Stimulated activated CD4-positive, alpha-beta T cell treated with anti-CD3 and anti-CD28 coated beads, TNF-alpha, amount 100 ng/mL, for 24 hours (primary cell): ENCODE measurements at regions not wholly inside any gene's neighbourhood (a gene's known extent, or its start where the extent isn't known, plus 50 kb on each side); places are given as distances from the start of the nearest gene placed in this dataset.
"Not testable (repeated sequence)": the region's sequence is repeated elsewhere in the genome, so short reads cannot be mapped to it uniquely, and the experiment has no call there.

Experiments used
- DNase-seq, 3 experiments: peaks; one replicate each; pipeline ENCODE4 v3.0.0-alpha.2; 2020; ENCODE audit warnings: low read depth in 3 of 3

GRCh38 chr2:37722971-37723370 lies 51.5 kb upstream of the CDC42EP3 start:
- DNase-seq, result not testable (repeated sequence)

DNA sequence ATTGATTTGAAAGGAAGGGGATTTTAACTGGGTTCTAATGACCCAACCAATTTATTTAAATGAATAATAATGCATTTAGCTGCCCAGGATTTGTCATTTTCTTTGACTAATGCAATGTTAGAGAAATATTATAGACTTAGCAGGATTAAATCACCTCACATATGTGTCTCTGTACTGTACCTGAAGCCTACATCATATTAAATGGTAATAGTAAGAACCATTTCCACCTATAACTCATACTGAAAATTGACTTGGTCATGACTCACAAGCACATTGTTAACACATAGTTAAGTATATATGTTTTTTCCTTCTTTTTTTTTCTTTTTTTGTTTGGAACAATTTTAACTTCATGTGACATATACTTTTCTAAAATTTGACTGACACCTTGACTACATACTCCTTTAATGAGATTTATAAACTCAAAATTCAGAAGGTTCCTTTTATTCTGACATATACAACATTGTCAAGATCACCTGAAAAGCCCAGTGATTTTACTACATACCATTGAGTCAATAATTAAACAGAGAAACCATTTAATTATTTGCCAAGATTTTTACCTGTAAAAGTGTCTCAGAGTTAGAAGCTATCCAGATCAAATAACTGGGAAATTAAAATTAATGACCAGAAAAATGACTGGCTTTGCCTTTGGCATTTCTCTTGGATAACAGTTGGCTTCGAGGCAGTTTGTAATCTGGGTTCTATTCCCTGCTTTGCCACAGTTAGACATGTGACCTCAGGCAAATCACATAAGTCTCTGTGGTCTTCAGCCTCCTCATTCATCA lies 58.8 kb upstream of the CDC42EP3 start:
- DNase-seq, result no peak

DNA sequence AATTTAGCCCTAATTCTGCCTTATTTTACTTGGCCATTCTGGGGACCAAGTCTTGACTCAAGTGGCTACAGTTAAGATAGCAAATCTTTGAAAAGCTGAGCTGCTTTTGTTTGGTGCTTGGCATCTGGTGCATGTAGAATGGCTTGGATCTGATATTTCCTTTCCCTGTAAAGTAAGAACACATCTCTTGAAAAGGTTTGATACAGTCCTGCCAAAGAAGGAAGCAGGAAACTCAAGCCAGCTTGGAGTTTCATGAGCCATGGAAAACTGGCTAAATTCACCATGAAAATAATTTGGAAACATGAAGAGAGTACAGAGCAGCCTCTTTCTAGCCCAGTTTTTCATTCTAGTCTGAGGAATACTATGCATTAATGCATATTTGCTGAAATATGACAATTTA lies 61.0 kb upstream of the CDC42EP3 start:
- DNase-seq, result not testable (repeated sequence)

DNA sequence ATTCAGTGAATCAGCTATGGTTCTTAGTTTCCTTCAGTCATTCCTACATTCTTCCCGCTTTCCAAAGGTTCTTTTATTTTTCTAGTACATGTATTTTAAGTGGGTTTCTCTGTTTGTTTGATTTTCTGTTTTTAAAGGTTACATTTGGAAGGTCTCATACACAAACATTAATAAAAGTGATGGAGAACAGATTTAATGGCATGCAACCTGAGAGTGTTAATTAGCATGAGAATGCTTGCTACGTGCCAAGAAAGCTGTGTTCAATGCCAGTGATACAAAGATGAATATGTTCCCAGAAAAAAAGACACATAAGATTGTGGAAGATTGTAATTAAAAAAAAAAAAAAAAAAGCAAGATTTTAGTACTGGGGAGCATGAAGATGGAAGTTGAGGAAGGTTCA lies 61.8 kb upstream of the CDC42EP3 start:
- DNase-seq, result no peak

DNA sequence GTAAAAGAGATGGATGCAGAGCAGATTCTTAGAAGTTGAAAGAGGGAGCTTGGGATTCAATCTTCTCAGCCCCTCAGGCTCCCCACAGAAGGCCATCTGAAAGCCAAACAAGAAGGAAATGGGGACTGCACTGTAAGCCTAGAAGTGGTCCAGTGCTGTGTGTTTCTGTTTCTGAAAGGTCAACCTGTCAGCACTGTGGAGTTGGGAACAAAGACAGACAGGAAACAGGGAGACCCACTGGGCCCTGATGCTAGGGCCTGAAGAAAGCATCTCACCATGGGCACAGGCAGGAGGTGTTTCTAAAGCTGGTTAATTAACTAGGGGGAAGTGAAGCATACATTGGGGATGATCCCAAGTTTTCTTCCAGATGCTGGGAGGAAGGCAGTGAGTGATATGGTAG lies 62.5 kb upstream of the CDC42EP3 start:
- not testable (repeated sequence) for DNase-seq

- DNase-seq, result not testable (repeated sequence)
Observed at GRCh38 chr2:37734891-37735523, 63.6 kb upstream of the CDC42EP3 start.

DNA sequence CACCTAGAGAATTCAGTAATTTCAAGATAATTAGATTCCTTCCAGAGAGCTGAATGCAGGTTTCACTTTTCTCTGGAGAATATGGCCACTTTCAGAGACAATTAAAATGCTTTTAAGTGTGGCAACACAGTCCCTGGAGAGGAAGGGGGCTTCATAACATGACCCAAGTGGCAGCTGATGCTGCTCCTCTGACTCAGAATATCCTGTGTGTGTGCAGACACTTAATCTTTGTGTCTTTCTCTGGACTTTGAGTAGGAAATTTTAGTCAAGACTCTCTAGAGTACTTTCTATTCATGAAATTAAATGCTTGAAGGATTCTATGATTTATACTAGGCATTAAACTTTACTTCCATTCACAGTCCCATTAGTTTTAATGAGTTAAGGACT lies 64.1 kb upstream of the CDC42EP3 start:
- not testable (repeated sequence) for DNase-seq

- no peak for DNase-seq
Observed at GRCh38 chr2:37737507-37737906, 66.1 kb upstream of the CDC42EP3 start.

DNA sequence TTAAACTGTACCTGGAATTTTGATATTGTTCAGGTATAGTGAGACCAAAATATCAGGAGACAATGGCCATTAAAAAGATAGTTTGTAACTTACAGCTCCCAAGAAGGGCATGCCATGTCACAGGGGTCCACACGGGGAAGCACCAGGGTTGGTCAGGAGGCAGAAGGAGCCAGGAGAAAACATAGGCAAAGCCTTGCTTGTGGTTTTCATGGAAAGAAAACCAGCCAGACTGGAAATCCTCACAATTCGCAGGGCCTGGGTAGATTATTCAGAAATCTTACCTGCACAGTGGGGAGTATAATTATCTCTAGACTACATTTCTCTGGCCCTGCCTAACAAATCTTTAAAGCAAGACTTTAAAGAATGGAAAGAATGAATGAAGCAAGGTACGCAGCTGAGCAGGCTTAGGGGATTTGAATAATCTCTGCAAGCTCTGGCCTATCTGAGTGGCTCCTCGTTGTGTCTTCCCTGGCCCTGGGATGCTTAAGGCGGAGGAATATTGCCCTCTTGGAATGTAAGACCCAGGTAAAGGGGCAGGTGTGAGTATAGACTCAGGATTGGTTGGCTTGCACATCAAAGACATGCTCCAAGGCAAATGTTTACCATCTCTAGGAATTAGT lies 66.9 kb upstream of the CDC42EP3 start:
- DNase-seq, result no peak

GRCh38 chr2:37739153-37739552 lies 67.7 kb upstream of the CDC42EP3 start:
- DNase-seq, result no peak

DNA sequence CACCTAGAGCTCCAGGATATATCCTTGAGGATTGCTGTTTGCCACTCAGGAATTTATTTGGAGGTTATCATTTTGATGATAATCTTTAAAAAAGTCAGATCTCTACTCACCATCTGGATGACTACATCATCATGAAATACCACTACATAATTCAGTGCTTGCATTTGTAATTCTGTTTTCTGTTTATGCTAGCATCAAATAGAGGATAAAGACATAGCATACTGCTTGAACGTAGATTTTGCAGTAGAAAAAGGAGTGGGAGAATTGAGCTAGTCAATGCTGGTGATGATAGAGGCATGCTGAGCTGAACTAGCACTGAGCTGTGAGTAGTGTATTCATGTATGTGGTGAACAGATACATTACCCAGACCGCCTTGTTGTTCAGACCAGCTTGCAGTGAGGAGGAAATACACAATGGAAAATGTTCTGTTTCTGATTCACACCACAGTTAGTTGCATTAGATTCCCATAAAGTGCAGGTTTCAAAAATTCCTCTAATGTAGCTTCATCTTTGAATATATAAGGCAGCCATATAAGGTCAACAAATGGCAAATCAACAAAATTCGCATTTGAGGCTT lies 68.8 kb upstream of the CDC42EP3 start:
- DNase-seq, result no peak

GRCh38 chr2:37742286-37742685 lies 70.8 kb upstream of the CDC42EP3 start:
- no peak for DNase-seq

DNA sequence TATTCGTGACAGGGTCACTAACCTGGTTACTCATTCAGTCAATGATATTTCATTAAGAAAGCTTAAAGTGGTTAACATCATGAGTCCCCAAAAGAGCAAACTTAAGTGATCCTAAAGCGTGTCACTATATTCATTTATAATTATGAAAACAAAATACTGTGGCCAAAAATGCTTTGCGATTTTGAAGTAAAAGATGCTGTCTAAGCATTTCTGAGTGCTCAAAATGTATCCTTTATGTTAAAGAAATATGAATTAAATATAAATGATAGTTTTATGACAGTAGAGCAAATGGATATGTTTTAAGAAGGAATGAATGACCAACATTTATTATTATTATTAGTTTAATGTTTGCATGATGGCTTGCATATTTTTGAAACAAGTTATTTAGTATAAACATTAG lies 72.6 kb upstream of the CDC42EP3 start:
- no peak for DNase-seq

DNA sequence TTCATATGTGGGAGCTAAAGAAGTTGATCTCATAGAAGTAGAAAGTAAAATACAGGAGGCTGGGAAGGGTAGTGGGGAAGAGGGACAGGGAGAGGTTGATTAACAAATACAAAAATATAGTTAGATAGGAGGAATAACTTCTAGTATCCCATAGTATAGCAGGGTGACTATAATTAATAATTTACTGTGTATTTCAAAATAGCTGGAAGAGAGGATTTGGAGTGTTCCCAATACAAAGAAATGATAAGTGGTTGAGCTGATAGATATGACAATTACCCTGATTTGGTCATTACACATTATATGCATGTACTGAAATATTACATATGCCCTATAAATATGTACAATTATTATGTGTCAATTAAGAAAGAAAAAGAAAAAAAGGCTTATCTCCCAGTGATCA lies 73.5 kb upstream of the CDC42EP3 start:
- not testable (repeated sequence) for DNase-seq

GRCh38 chr2:37746011-37746410 lies 74.6 kb upstream of the CDC42EP3 start:
- DNase-seq, result not testable (repeated sequence)

- DNase-seq, result no peak
Observed at GRCh38 chr2:37746883-37747282, 75.4 kb upstream of the CDC42EP3 start.

DNA sequence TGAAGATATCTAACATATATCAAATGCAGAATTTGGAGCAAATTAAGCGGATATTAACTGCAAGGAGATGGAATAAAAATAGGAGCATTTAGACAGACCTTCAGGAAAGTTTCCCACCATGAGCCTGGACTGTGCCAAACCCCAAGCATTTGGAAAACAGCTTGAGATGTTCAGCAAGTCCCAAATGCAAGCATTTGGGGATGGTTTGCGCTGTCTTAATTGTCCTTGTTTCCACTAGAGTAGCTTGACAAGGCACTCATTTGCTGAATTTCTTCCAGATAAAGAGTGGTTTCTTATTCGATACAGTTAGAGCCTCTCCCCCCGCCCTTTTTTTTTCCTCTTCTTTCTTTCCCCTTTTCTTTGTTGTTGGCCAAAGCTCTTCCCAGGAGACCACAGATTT lies 77.1 kb upstream of the CDC42EP3 start:
- no peak for DNase-seq

- DNase-seq, result not testable (repeated sequence)
Observed at GRCh38 chr2:37750286-37750685, 78.8 kb upstream of the CDC42EP3 start.

GRCh38 chr2:37752766-37753165 lies 81.3 kb upstream of the CDC42EP3 start:
- DNase-seq, result no peak

- DNase-seq, result no peak
Observed at GRCh38 chr2:37753758-37754157, 82.3 kb upstream of the CDC42EP3 start.

DNA sequence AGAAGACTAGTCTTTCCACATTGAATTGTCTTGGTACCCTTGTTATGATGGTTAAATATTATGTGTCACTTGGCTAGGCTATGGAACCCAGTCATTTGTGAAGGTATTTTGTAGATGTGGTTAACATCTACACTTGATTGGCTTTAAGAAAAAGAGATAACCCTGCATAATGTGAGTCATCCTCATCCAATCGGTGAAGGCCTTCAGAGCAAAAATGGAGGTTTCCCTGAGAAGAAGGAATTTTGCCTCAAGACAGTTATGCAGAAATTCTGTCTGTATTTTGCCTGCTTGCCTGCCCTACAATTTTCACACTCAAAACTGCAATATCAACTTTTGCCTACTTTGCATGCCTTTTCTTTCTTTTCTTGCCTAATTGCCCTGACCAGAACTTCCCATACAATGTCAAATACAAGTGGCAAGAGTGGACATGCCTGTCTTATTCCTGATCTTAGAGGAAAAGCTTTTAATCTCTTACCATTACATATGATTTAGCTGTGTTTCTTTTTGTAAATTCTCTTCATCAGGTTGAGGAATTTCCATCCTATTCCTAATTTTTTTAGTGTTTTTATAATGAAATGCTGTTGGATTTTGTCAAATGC lies 84.6 kb upstream of the CDC42EP3 start:
- not testable (repeated sequence) for DNase-seq

DNA sequence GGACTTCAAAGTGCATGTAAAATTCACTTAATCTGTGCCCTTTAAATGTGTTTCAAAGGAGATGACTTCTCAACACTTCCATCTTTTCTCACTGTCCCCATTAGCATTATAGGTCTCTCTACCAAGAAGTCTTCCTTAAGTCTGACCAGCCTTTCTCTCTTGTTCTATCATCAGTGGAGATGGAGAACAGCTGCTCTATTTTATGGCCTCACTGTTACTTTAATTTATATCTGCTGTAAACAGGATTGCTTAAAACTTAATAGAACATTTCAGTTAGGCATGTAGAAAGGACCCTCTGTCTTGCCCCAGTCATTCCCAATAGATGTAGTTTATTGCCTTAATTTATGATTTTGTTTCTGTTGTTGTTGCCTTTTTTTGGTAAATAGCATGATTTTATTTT lies 86.0 kb upstream of the CDC42EP3 start:
- DNase-seq, result not testable (repeated sequence)
